ENCODE measurements at regions not wholly inside any gene's neighbourhood (a gene's known extent, or its start where the extent isn't known, plus 50 kb on each side); places are given as distances from the start of the nearest gene placed in this dataset.
"Not testable (repeated sequence)": the region's sequence is repeated elsewhere in the genome, so short reads cannot be mapped to it uniquely, and the experiment has no call there.

DNA sequence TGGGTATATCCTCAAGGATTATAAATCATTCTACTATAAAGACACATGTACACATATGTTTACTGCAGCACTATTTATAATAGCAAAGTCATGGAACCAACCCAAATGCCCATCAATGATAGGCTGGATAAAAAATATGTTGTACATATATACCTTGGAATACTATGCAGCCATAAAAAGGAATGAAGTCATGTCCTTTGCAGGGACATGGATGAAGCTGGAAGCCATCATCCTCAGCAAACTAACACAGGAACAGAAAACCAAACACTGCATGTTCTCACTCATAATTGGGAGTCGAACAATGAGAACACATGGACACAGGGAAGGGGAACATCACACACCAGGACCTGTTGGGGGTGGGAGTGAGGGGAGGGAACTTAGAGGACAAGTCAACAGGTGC is 715.0 kb upstream of the ADGRB3 start:
- not testable (repeated sequence) for H3K36me3 ChIP-seq (replicated peaks in 1 of 2; ENCODE audit: control insufficient read depth in 2 of 2, insufficient read depth in 2 of 2, low read length in 2 of 2); H2BK15ac ChIP-seq (ENCODE audit: low read length); H3K9ac ChIP-seq (ENCODE audit: low read depth, low read length, poor library complexity); H3K18ac ChIP-seq (ENCODE audit: low read length); H3K4ac ChIP-seq (ENCODE audit: low read length); H3K4me2 ChIP-seq (ENCODE audit: insufficient read depth, low read length, poor library complexity, severe bottlenecking); H3K9me3 ChIP-seq (replicated peaks in 1 of 2; ENCODE audit: control insufficient read depth in 2 of 2, insufficient read depth in 1 of 2, low read depth in 1 of 2, low read length in 2 of 2); H2BK12ac ChIP-seq (ENCODE audit: low read length); H3K79me1 ChIP-seq (ENCODE audit: low read depth, low read length); H4K91ac ChIP-seq (ENCODE audit: low read depth, low read length, poor library complexity); H2AFZ ChIP-seq (ENCODE audit: low read length); DNase-seq (ENCODE audit: low spot score); H3K27ac ChIP-seq (replicated peaks; ENCODE audit: low read length); H3K4me3 ChIP-seq (ENCODE audit: low read length in 2 of 2); H3K4me1 ChIP-seq (ENCODE audit: control insufficient read depth in 2 of 2, insufficient read depth in 1 of 2, low read depth in 1 of 2, low read length in 2 of 2); H3K14ac ChIP-seq (ENCODE audit: low read length); H3K27me3 ChIP-seq (ENCODE audit: control insufficient read depth in 3 of 3, insufficient read depth in 3 of 3, low read depth in 1 of 3, low read length in 3 of 3); H4K8ac ChIP-seq (ENCODE audit: low read depth, low read length); H2BK5ac ChIP-seq (ENCODE audit: low read length); H3K23ac ChIP-seq (ENCODE audit: low read depth, low read length, poor library complexity); H2AK5ac ChIP-seq (ENCODE audit: low read depth, low read length); H2BK120ac ChIP-seq (ENCODE audit: low read depth, low read length)
- WGBS, 2 donors (ENCODE audit: extremely low coverage in 2 of 2, insufficient read length in 2 of 2, insufficient replicate concordance in 1 of 2), result no CpG with 5 or more reads among the region's 1 CpG

DNA sequence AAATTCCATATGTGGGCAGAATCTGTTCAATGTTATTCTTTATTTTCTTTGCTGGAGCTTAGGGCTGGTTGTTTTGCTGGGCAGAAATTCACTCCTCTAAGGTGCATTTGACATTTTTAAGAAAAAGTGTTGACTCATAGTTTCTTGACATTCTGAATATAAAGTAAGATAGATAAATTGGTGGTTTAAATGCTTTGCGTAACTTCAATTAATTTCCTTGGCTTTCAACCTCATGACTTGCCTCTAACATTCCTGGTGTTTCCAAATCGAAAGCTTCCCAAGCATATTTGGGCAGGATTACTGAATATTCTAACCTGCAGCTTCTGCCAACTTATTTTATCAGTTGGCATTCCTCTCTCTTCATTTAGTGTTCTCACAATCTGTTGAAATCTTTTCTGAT is 718.7 kb upstream of the ADGRB3 start:
- no peak overlapping the region for H3K4me2 ChIP-seq (ENCODE audit: insufficient read depth, low read length, poor library complexity, severe bottlenecking)
- no peak overlapping the region for H2BK5ac ChIP-seq (ENCODE audit: low read length)
- H4K91ac ChIP-seq (ENCODE audit: low read depth, low read length, poor library complexity), result no peak overlapping the region
- no peak overlapping the region for H3K27ac ChIP-seq (replicated peaks; ENCODE audit: low read length)
- H2BK12ac ChIP-seq (ENCODE audit: low read length), result no peak overlapping the region
- H3K14ac ChIP-seq (ENCODE audit: low read length), result no peak overlapping the region
- H2BK15ac ChIP-seq (ENCODE audit: low read length), result no peak overlapping the region
- no peaks in the 10 kb centered on the region for H3K27me3 ChIP-seq (ENCODE audit: control insufficient read depth in 3 of 3, insufficient read depth in 3 of 3, low read depth in 1 of 3, low read length in 3 of 3)
- no peak overlapping the region for H2BK120ac ChIP-seq (ENCODE audit: low read depth, low read length)
- no peak overlapping the region for H3K4ac ChIP-seq (ENCODE audit: low read length)
- no CpG with 5 or more reads among the region's 2 CpGs for WGBS, 2 donors (ENCODE audit: extremely low coverage in 2 of 2, insufficient read length in 2 of 2, insufficient replicate concordance in 1 of 2)
- no peaks in the 10 kb centered on the region for H3K36me3 ChIP-seq (replicated peaks in 1 of 2; ENCODE audit: control insufficient read depth in 2 of 2, insufficient read depth in 2 of 2, low read length in 2 of 2)
- H3K23ac ChIP-seq (ENCODE audit: low read depth, low read length, poor library complexity), result no peak overlapping the region
- H3K18ac ChIP-seq (ENCODE audit: low read length), result no peak overlapping the region
- H3K4me3 ChIP-seq (ENCODE audit: low read length in 2 of 2), result no peak overlapping the region
- no peaks in the 10 kb centered on the region for H3K79me1 ChIP-seq (ENCODE audit: low read depth, low read length)
- H2AFZ ChIP-seq (ENCODE audit: low read length), result no peak overlapping the region
- H3K9me3 ChIP-seq (replicated peaks in 1 of 2; ENCODE audit: control insufficient read depth in 2 of 2, insufficient read depth in 1 of 2, low read depth in 1 of 2, low read length in 2 of 2), result no peaks in the 10 kb centered on the region
- H4K8ac ChIP-seq (ENCODE audit: low read depth, low read length), result no peak overlapping the region
- H3K4me1 ChIP-seq (ENCODE audit: control insufficient read depth in 2 of 2, insufficient read depth in 1 of 2, low read depth in 1 of 2, low read length in 2 of 2), result no peaks in the 10 kb centered on the region
- no peak overlapping the region for H2AK5ac ChIP-seq (ENCODE audit: low read depth, low read length)
- DNase-seq (ENCODE audit: low spot score), result no peak
- no peak overlapping the region for H3K9ac ChIP-seq (ENCODE audit: low read depth, low read length, poor library complexity)

GRCh38 chr6:67914419-67914818 is 720.7 kb upstream of the ADGRB3 start:
- no peak for DNase-seq (ENCODE audit: low spot score)
- H4K91ac ChIP-seq (ENCODE audit: low read depth, low read length, poor library complexity), result no peak overlapping the region
- H3K9me3 ChIP-seq (replicated peaks in 1 of 2; ENCODE audit: control insufficient read depth in 2 of 2, insufficient read depth in 1 of 2, low read depth in 1 of 2, low read length in 2 of 2), result no peaks in the 10 kb centered on the region
- no peak overlapping the region for H2BK15ac ChIP-seq (ENCODE audit: low read length)
- H3K14ac ChIP-seq (ENCODE audit: low read length), result no peak overlapping the region
- H3K23ac ChIP-seq (ENCODE audit: low read depth, low read length, poor library complexity), result no peak overlapping the region
- no peak overlapping the region for H3K4me2 ChIP-seq (ENCODE audit: insufficient read depth, low read length, poor library complexity, severe bottlenecking)
- no peaks in the 10 kb centered on the region for H3K79me1 ChIP-seq (ENCODE audit: low read depth, low read length)
- H3K18ac ChIP-seq (ENCODE audit: low read length), result no peak overlapping the region
- H3K4me1 ChIP-seq (ENCODE audit: control insufficient read depth in 2 of 2, insufficient read depth in 1 of 2, low read depth in 1 of 2, low read length in 2 of 2), result no peaks in the 10 kb centered on the region
- no peak overlapping the region for H2AK5ac ChIP-seq (ENCODE audit: low read depth, low read length)
- H2BK120ac ChIP-seq (ENCODE audit: low read depth, low read length), result no peak overlapping the region
- H3K27ac ChIP-seq (replicated peaks; ENCODE audit: low read length), result no peak overlapping the region
- no peak overlapping the region for H2BK12ac ChIP-seq (ENCODE audit: low read length)
- no peaks in the 10 kb centered on the region for H3K27me3 ChIP-seq (ENCODE audit: control insufficient read depth in 3 of 3, insufficient read depth in 3 of 3, low read depth in 1 of 3, low read length in 3 of 3)
- H2BK5ac ChIP-seq (ENCODE audit: low read length), result no peak overlapping the region
- H3K9ac ChIP-seq (ENCODE audit: low read depth, low read length, poor library complexity), result no peak overlapping the region
- no peak overlapping the region for H3K4me3 ChIP-seq (ENCODE audit: low read length in 2 of 2)
- no peaks in the 10 kb centered on the region for H3K36me3 ChIP-seq (replicated peaks in 1 of 2; ENCODE audit: control insufficient read depth in 2 of 2, insufficient read depth in 2 of 2, low read length in 2 of 2)
- H4K8ac ChIP-seq (ENCODE audit: low read depth, low read length), result no peak overlapping the region
- no CpG with 5 or more reads among the region's 1 CpG for WGBS, 2 donors (ENCODE audit: extremely low coverage in 2 of 2, insufficient read length in 2 of 2, insufficient replicate concordance in 1 of 2)
- no peak overlapping the region for H2AFZ ChIP-seq (ENCODE audit: low read length)
- no peak overlapping the region for H3K4ac ChIP-seq (ENCODE audit: low read length)

GRCh38 chr6:67909354-67909753 is 725.7 kb upstream of the ADGRB3 start:
- Histone ChIP-seq H3K4ac (ENCODE audit: low read length) (no peak overlapping the region), H3K23ac (ENCODE audit: low read depth, low read length, poor library complexity) (no peak overlapping the region), H2BK12ac (ENCODE audit: low read length) (no peak overlapping the region), H3K27me3 (ENCODE audit: control insufficient read depth in 3 of 3, insufficient read depth in 3 of 3, low read depth in 1 of 3, low read length in 3 of 3) (no peaks in the 10 kb centered on the region), H2AK5ac (ENCODE audit: low read depth, low read length) (no peak overlapping the region), H4K8ac (ENCODE audit: low read depth, low read length) (no peak overlapping the region), H3K36me3 (replicated peaks in 1 of 2; ENCODE audit: control insufficient read depth in 2 of 2, insufficient read depth in 2 of 2, low read length in 2 of 2) (no peaks in the 10 kb centered on the region), H3K9me3 (replicated peaks in 1 of 2; ENCODE audit: control insufficient read depth in 2 of 2, insufficient read depth in 1 of 2, low read depth in 1 of 2, low read length in 2 of 2) (no peaks in the 10 kb centered on the region), H3K9ac (ENCODE audit: low read depth, low read length, poor library complexity) (no peak overlapping the region), H2BK15ac (ENCODE audit: low read length) (no peak overlapping the region), H4K91ac (ENCODE audit: low read depth, low read length, poor library complexity) (no peak overlapping the region), H3K79me1 (ENCODE audit: low read depth, low read length) (no peaks in the 10 kb centered on the region), H2BK5ac (ENCODE audit: low read length) (no peak overlapping the region), H3K18ac (ENCODE audit: low read length) (no peak overlapping the region), H3K4me1 (ENCODE audit: control insufficient read depth in 2 of 2, insufficient read depth in 1 of 2, low read depth in 1 of 2, low read length in 2 of 2) (no peaks in the 10 kb centered on the region), H2AFZ (ENCODE audit: low read length) (no peak overlapping the region), H3K14ac (ENCODE audit: low read length) (no peak overlapping the region), H3K27ac (replicated peaks; ENCODE audit: low read length) (no peak overlapping the region), H2BK120ac (ENCODE audit: low read depth, low read length) (no peak overlapping the region), H3K4me2 (ENCODE audit: insufficient read depth, low read length, poor library complexity, severe bottlenecking) (no peak overlapping the region), H3K4me3 (ENCODE audit: low read length in 2 of 2) (no peak overlapping the region)
- DNase-seq (ENCODE audit: low spot score), result no peak
- no CpG with 5 or more reads among the region's 2 CpGs for WGBS, 2 donors (ENCODE audit: extremely low coverage in 2 of 2, insufficient read length in 2 of 2, insufficient replicate concordance in 1 of 2)

All from neuronal stem cell (in vitro differentiated cells).